ENCODE measurements at regions not wholly inside any gene's neighbourhood (a gene's known extent, or its start where the extent isn't known, plus 50 kb on each side); places are given as distances from the start of the nearest gene placed in this dataset.

GRCh38 chr6:44771647-44772415, 384.3 kb downstream of the CDC5L start:
- no peak for DNase-seq

DNA sequence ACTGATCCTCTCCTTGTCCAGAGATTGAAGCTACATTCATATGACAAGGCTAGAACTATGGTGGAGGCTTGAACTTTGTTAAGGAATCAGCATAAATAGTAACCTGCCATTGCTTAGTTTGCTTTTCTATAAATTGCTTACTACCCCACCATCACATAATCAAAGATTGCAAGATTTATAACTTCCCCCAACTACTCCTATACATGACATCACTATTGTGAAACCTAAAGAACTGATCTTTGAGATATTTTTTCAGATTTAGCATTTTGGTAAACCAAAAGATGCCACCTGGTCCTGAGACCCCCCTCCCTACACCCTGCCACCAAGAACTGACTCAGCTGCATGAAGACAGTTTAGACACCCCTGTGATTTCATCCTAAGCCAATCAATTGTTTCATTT, 385.3 kb downstream of the CDC5L start:
- DNase-seq: no peak

GRCh38 chr6:44775121-44775520, 387.6 kb downstream of the CDC5L start:
- no peak for DNase-seq

DNA sequence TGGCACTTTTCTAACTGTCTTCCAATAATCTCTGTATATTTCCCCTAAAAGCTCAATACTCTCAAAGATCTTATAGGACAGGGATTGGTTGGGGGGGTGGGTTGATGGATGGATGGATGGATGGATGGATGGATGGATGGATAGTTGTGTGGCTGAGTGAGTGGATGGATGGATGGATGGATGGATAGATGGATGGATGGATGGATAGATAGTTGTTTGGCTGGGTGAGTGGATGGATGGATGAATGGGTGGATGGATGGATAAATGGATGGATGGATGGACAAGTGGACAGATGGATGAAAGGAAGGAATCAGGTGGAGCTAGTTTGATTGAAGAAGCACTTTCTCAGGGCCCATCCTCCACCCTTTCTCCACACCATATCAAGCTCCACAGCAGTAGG, 388.8 kb downstream of the CDC5L start:
- DNase-seq: no peak

GRCh38 chr6:44778513-44778912, 391.0 kb downstream of the CDC5L start:
- DNase-seq: no peak
